K562 (cell line): ENCODE measurements at regions not wholly inside any gene's neighbourhood (a gene's known extent, or its start where the extent isn't known, plus 50 kb on each side); places are given as distances from the start of the nearest gene placed in this dataset.

ENCODE experiments used
- ATAC-seq: fragments of 200-7000 bp; cut with Tn5 transposase; 3 replicates; pipeline ENCODE4 v1.9.1; 2020; ENCODE audit warnings: moderate library complexity
- BruUV-seq: library from RNA; stranded (reverse); fragments of 400-500 nt; replicated peaks from 2 replicates; lab custom pipeline; 2021; lab: Mats Ljungman, UMichigan
- CTCF ChIA-PET: fragments of 300-600 bp; formaldehyde crosslinking; extraction: SDS; loops from one replicate; lab custom pipeline; 2021; ENCODE audit warnings: low intra/inter-chr PET ratio; lab: Yijun Ruan, JAX
- POLR2A ChIA-PET: fragments of 300-600, 350-650 bp; sonication (Branson Sonifier 250); formaldehyde crosslinking; extraction: SDS; loops from one replicate; lab custom pipeline; 2021; ENCODE audit warnings: antibody characterized with exemption, inconsistent platforms; lab: Yijun Ruan, JAX
- DNase-seq, 4 experiments: peaks; one replicate each; pipeline versions ENCODE4 v3.0.0 to v3.0.0-alpha.2; 2011 to 2018; ENCODE audit warnings: low spot score in 3 of 4, mixed read lengths in 3 of 4; ENCODE audit errors: extremely low read depth in 1 of 4
- FAIRE-seq: peaks from 2 replicates; lab custom pipeline; 2011; peaks lifted over from hg19 to GRCh38; lab: Jason Lieb, UNC
- H2AFZ ChIP-seq: 2 replicates; pipeline ENCODE4 v1.6.0; 2011; ENCODE audit warnings: low read depth, low read length, control low read depth, inconsistent platforms
- H3K27ac ChIP-seq: fragments of 200-600 bp; 3 replicates; pipeline ENCODE4 v1.8.0; 2011; ENCODE audit warnings: low read depth, mild to moderate bottlenecking, control low read depth, inconsistent platforms, low read length, moderate library complexity, mixed read lengths; ENCODE audit errors: extremely low read depth
- H3K27me3 ChIP-seq, 2 experiments: fragments of 300-600 bp in 1 of 2; 2 replicates in 1 of 2; 3 replicates in 1 of 2; pipeline versions ENCODE4 v1.6.0 to v1.8.0; 2011; ENCODE audit warnings: inconsistent platforms in 2 of 2, low read length in 2 of 2, mild to moderate bottlenecking in 1 of 2, mixed read lengths in 1 of 2, moderate library complexity in 1 of 2; ENCODE audit not compliant: control insufficient read depth in 2 of 2, insufficient read depth in 2 of 2
- H3K36me3 ChIP-seq: fragments of 300-600 bp; 3 replicates; pipeline ENCODE4 v1.8.0; 2011; ENCODE audit warnings: mild to moderate bottlenecking, low read length, inconsistent platforms; ENCODE audit not compliant: control insufficient read depth, insufficient read depth
- H3K4me1 ChIP-seq, 2 experiments: fragments of 200-600 bp in 1 of 2; replicated peaks in 1 of 2; 2 replicates in 1 of 2; 3 replicates in 1 of 2; pipeline versions ENCODE4 v1.5.1 to v1.8.0; 2011; ENCODE audit warnings: inconsistent platforms in 2 of 2, low read length in 2 of 2, mild to moderate bottlenecking in 1 of 2, mixed read lengths in 1 of 2, moderate library complexity in 1 of 2; ENCODE audit not compliant: control insufficient read depth in 2 of 2, insufficient read depth in 2 of 2
- H3K4me2 ChIP-seq: 2 replicates; pipeline ENCODE4 v1.6.1; 2011; ENCODE audit warnings: low read length, control low read depth, inconsistent platforms, mixed read lengths; ENCODE audit not compliant: insufficient read depth
- H3K4me3 ChIP-seq: fragments of 200-600 bp; sonication (generic), shearing (Covaris generic); 2 replicates; pipeline ENCODE4 v1.5.1; 2016; ENCODE audit warnings: control low read depth, inconsistent platforms
- H3K79me2 ChIP-seq: fragments of 200-600 bp; 3 replicates; pipeline ENCODE4 v1.8.0; 2011; ENCODE audit warnings: low read length, inconsistent platforms; ENCODE audit not compliant: control insufficient read depth, insufficient read depth
- H3K9ac ChIP-seq, 2 experiments: 2 replicates each; pipeline versions ENCODE4 v1.6.0 to v1.6.1; 2011; ENCODE audit warnings: low read depth in 2 of 2, low read length in 2 of 2, control low read depth in 1 of 2, inconsistent platforms in 1 of 2, mild to moderate bottlenecking in 1 of 2, mixed read lengths in 1 of 2; ENCODE audit not compliant: insufficient read depth in 1 of 2
- H3K9me1 ChIP-seq: one replicate; pipeline ENCODE4 v1.6.0; 2011; ENCODE audit warnings: inconsistent platforms, mild to moderate bottlenecking, low read length, moderate library complexity; ENCODE audit not compliant: control insufficient read depth, insufficient read depth
- H3K9me3 ChIP-seq: replicated peaks from 2 replicates; pipeline ENCODE4 v1.5.1; 2011; ENCODE audit warnings: low read depth, low read length, inconsistent platforms; ENCODE audit not compliant: control insufficient read depth, insufficient read depth
- H4K20me1 ChIP-seq: replicated peaks from 2 replicates; pipeline ENCODE4 v1.6.1; 2011; ENCODE audit warnings: low read length, inconsistent platforms, mixed read lengths; ENCODE audit not compliant: control insufficient read depth, insufficient read depth
- BCOR ChIP-seq: fragments of 450-650 bp; IDR thresholded peaks from 2 replicates; pipeline ENCODE4 v1.6.1; 2016
- CREB5 ChIP-seq: fragments of 250-450 bp; sonication (Bioruptor Pico); IDR thresholded peaks from 2 replicates; pipeline ENCODE4 v1.5.0; 2020; ENCODE audit warnings: mild to moderate bottlenecking
- ELK1 ChIP-seq: sonication (generic); formaldehyde crosslinking; IDR thresholded peaks from 2 replicates; pipeline ENCODE4 v1.8.1; 2022; ENCODE audit warnings: missing genetic modification reagents
- PTTG1 ChIP-seq: fragments of 450-650 bp; IDR thresholded peaks from 2 replicates; pipeline ENCODE4 v1.6.1; 2016; ENCODE audit warnings: low read depth, mild to moderate bottlenecking, missing genetic modification characterization, missing compliant biosample characterization
- RBM15 ChIP-seq: fragments of 200-400 bp; formaldehyde crosslinking; IDR thresholded peaks from 2 replicates; pipeline ENCODE4 v1.6.1; 2018; ENCODE audit warnings: mild to moderate bottlenecking, low read length, moderate library complexity; ENCODE audit not compliant: insufficient read depth
- YY1 ChIP-seq, 3 experiments: IDR thresholded peaks; 2 replicates each; pipeline ENCODE4 v1.6.1; 2011; ENCODE audit warnings: low read length in 2 of 3, mild to moderate bottlenecking in 2 of 3, moderate library complexity in 2 of 3, borderline replicate concordance in 1 of 3, control low read depth in 1 of 3, low read depth in 1 of 3; ENCODE audit not compliant: insufficient read depth in 3 of 3, insufficient replicate concordance in 2 of 3, control insufficient read depth in 1 of 3, insufficient read length in 1 of 3; ENCODE audit errors: extremely low read depth in 1 of 3
- ZNF217 ChIP-seq: sonication (generic); formaldehyde crosslinking; IDR thresholded peaks from 2 replicates; pipeline ENCODE4 v1.8.0; 2022; ENCODE audit warnings: mild to moderate bottlenecking, missing genetic modification reagents
- whole genome bisulfite sequencing: fragments of 100-300 bp; shearing (Covaris generic); methylation state at CpG from one replicate; pipeline ENCODE4 v1.1.6; 2016; ENCODE audit warnings: low coverage, mixed read lengths; ENCODE audit not compliant: insufficient coverage; ENCODE audit errors: missing lambda C conversion rate; 5-methylcytosine and 5-hydroxymethylcytosine counted together
- in situ Hi-C: fragments of 300-500 bp; cut with MboI; formaldehyde crosslinking; loops from 4 replicates; pipeline ENCODE4 v1.15.0; 2018; ENCODE audit warnings: inconsistent platforms, mixed read lengths
- intact Hi-C: fragments of 100-400 bp; cut with micrococcal nuclease; formaldehyde crosslinking; loops from 2 replicates; pipeline ENCODE4 v1.14.2; 2022

- Histone ChIP-seq H3K9me1 (no peaks in the 10 kb centered on the region), H3K79me2 (no peaks in the 10 kb centered on the region), H3K27me3 (no peaks in the 10 kb centered on the region), H3K36me3 (no peaks in the 10 kb centered on the region), H2AFZ (no peak overlapping the region), H3K9me3 (no peaks in the 10 kb centered on the region), H3K4me2 (no peak overlapping the region), H3K27ac (no peak overlapping the region), H4K20me1 (no peaks in the 10 kb centered on the region), H3K4me1 (no peaks in the 10 kb centered on the region), H3K4me3 (no peak overlapping the region), H3K9ac (no peak overlapping the region)
- BruUV-seq: no TSS peak
- CTCF ChIA-PET: no interaction called here
- POLR2A ChIA-PET: no interaction called here
- FAIRE-seq: no peak
- no peak for DNase-seq
- WGBS: 2% methylated on average over 7 of the region's 9 CpGs
- ATAC-seq: no peak
- no peak for TF ChIP-seq PTTG1 (tag)
- TF ChIP-seq BCOR: no peak
- TF ChIP-seq YY1 (IDR thresholded peaks at IDR 0.05; ENCODE audit: borderline replicate concordance in 1 of 3, control insufficient read depth in 1 of 3, extremely low read depth in 1 of 3, insufficient read depth in 3 of 3, insufficient read length in 1 of 3, insufficient replicate concordance in 2 of 3, low read depth in 1 of 3, low read length in 2 of 3): no peak
- TF ChIP-seq RBM15: no peak
- TF ChIP-seq ELK1 (CRISPR knock-in tag): no peak
- TF ChIP-seq CREB5 (CRISPR knock-in tag): no peak
- TF ChIP-seq ZNF217 (CRISPR knock-in tag): no peak
- intact Hi-C loops (no loop called here), in situ Hi-C loops (no loop called here)
Measured at GRCh38 chr4:157444014-157444413, 223.5 kb downstream of the GRIA2 start.
